ENCODE measurements at regions not wholly inside any gene's neighbourhood (a gene's known extent, or its start where the extent isn't known, plus 50 kb on each side); places are given as distances from the start of the nearest gene placed in this dataset.

DNA sequence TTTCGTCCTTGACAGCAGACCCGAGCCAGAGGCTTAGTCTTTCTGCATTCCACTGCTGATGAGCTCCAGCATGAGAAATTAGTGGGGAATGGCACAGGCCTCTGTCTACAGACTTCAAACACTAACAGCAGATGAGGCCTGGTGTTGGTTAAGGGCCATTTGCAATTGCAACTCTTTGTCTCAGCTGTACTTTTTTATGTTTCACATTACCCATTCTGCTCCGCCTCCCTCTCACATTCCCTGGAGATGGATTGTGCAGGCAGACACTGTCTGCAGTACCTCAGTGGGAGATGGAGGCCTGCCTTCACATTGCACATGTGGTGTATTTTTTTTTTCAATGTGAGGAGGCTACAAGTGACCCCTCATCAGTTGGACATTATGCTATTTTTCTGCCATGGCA, 370.2 kb downstream of the DUSP10 start:
- DNase-seq: peak; percentile 9

DNA sequence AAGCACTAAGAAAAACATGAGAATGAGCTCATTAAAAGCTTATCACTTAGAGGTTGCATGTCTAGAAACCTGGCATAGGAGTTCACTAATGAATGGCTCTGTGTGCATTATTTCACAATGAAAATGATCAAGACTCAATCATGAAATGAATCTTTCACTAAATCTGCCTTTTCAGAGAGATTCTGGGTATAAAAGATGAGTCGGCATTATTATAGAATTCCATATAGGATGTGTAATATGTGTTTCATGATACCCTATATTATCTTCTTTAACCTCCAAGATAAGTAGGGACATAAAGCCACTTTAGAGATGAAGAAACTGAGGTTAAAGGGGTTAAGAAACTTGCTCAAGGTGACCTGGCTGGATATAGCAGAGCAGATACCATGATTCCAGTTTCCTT, 368.1 kb downstream of the DUSP10 start:
- no peak for DNase-seq

DNA sequence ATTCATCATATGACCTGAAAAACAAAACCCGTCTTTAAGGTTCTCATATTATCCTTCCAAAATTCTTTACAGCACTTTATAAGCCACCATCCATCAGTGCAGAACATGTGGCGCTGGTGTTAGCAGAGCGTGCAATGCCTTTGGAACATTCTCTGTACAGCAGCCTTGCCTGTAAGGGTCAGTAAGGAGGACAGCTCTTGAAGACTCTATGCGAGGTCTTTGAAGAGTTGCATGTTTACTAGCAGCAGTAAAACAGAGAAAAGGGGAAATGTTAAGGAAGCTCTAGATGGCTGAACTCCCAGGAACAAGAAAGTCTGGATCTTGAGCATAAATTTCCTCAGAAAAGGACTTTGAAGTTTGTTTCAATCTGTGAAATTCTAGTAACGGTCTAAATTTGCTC, 365.6 kb downstream of the DUSP10 start:
- peak; percentile 1 for DNase-seq

DNA sequence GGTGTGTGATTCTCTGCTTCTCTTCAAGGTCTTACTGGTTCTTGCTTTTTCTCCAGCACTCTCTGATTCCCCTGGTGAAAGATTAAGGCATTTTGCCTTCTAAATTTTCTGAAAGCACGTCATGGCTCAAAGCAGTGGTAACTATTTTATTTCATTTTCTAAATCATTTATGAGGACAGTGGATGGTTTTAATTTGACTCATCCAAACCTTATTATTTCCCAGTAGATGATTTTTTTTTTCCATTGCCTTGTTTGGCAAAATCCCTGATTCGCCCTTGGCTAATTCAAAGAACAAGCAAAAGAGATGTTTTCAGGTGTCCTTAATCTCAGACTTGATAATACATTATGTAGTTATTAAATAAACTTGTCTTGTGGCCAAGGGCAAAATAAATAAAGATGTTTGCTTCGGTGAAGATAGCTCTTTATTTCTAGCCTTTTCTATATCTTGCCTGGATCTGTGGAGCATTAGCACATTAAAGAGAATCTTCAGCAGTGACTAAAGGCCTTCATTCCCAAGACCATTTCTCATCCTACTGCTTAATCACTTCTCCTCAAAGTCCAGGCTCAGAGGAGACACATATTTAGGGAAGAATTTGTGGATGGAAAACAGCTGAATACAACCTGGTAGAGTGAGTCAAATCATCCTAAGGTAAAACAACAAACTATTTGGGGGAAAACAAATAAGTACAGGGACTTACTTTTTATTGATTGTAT, 359.8 kb downstream of the DUSP10 start:
- DNase-seq: no peak

DNA sequence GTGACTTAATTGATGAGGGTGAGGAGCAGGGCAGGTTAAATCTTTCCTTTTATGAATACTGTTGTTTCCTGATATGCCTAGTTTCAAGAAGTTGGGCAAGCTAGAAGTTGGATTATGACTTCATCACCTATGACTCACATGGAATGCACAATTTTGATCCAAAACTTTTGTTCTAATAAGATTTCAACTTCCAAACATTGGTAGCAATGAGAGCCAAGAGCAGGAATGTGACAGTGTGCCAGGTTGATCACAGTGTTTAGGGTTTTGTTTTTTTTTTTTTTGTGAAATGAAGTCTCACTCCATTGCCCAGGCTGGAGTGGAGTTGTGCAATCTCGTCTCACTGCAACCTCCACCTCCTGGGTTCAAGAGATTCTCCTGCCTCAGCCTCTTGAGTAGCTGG, 349.4 kb downstream of the DUSP10 start:
- no peak for DNase-seq

DNA sequence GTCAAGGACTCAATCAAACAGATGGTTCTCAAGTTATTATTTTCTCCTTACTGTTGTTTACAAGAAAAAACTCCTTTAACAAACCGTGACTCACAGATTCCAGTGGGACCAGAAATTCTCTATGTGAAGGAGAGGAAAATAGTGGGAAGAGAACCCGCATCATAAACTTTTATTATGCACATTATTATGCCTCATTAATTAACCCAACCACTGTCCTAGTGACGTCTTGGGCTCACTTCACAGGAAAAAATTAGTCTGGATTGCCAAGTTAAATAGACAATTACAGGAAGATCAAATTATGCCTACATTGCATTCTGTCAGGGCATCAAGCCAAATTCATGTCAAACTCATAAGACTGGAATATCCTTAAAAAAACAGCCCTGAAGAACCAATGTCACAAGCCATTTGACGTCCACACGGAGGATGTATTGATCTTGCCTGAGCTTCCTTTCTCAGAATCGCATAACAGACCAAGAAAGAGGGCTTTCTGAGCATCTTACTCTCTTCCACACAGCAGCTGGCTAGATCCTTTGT, 347.8 kb downstream of the DUSP10 start:
- DNase-seq: peak; percentile 26

DNA sequence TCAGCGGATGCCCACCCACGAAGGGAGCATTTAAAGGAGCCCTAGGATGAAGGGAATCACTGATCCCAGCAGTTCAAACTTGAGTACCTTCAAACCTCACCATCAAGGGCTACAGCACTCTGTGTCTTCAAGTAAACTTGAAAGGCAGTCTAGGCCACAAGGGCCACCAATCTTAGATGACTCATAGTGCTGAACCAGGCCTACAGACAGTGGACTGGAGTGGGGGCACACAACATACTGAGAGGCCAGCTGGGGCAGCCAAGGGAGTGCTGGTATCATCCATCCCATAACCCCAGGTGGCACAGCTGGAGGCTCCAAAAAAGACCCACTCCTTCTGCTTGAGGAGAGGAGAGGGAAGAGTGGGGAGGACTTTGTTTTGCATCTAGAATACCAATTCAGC, 345.4 kb downstream of the DUSP10 start:
- DNase-seq: no peak

DNA sequence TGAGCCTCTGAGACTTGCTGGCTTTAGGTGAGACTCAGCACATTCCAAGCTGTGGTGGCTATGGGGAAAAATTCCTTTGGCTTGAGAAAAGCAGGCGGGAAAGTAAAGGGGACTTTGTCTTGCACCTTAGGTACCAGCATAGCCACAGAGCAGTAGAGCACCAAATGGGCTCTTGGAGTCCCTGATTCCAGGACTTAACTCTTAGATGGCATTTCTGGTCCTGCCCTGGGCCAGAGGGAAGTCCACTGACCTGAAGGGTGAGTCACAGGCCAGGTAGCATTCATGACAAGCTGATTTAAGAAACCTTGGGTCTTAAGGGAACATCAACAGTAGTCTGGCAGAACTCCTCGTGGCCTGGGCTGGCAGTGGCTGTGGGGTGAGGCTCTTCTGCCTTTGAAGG, 344.7 kb downstream of the DUSP10 start:
- no peak for DNase-seq

DNA sequence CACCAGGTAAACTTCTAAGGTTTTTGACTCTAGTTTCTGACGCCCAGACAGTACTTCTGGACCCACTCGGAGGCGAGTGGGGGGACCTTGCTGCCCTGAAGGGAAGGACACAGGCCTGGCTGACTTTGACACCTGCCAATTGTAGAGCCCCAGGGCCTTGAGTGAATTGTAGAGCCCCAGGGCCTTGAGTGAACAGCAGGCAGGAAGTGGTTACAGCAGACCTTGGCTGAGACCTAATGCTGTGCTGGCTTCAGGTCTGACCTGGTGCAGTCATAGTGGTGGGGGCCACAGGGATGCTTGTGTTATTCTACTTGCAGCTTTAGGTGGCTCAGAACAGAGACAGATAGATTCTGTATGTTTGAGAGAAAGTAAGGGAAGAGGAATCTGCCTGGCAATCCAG, 344.3 kb downstream of the DUSP10 start:
- DNase-seq: no peak

DNA sequence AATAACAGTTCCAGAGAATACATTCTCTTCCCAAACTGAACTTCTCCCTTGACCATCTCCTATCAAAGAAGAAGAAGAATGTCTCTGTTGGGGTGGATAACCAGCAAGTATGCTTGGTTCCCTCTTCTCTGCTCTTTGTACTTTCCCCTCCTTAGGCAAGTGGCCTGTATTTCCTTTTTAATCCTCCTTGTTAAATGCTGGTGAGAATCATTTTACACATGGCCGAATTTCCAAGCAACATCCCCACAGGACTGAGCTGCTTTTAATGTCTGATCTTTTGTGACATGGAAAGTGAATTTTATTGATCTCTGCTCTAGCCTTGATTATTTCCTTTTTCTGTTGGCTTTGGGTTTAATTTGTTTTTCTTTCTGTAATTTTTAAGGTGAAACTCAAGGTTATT, 336.7 kb downstream of the DUSP10 start:
- DNase-seq: no peak

DNA sequence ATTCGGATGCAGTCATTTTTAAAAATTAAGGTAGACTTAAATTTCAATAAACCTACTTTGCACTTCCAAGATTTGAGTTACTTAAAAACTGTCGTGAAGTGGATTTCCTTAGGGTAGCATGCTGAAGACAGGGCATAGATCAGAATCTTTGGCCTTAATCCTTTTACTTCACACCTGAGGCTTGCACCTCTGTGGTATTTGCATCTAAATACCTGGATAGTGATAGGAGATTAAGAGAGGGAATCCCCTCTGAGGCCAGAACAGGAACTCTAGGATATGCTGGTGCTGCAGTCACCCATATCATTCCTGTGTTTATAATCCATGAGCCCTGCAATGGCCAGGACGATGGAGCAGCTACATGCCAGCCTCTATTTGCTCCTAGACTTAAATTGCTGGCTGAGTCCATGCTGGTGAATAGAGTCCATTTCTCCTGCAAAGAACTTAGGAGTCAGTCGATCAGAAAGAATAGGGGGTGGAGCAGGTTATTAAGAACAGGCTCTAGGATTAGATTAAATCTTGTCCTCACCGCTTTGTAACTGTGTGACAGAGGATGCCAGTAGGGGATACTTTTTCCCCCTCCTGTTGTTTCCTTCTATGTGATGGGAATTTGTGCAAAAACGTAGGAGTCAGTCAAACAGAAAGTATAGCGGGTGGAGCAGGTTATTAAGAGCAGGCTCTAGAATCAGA, 333.6 kb downstream of the DUSP10 start:
- no peak for DNase-seq

DNA sequence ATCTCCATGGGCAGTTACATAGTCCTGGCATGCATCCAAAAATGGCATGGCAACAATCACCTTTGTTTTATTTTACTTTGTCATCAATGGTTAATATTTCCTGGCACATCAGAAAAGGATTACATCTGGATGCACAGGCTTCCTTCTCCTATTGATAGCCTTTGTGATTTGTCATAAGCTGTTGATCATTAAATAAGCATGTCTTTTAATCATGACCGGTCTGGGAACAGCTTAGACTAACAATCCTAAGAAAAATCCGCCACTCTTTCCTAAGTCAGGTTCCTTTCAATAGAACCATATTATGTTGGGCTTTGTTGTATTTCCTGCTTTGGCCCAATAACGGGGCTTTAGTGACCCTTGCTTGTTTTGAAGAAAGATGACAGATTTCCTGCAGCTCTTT, 330.6 kb downstream of the DUSP10 start:
- DNase-seq: no peak

DNA sequence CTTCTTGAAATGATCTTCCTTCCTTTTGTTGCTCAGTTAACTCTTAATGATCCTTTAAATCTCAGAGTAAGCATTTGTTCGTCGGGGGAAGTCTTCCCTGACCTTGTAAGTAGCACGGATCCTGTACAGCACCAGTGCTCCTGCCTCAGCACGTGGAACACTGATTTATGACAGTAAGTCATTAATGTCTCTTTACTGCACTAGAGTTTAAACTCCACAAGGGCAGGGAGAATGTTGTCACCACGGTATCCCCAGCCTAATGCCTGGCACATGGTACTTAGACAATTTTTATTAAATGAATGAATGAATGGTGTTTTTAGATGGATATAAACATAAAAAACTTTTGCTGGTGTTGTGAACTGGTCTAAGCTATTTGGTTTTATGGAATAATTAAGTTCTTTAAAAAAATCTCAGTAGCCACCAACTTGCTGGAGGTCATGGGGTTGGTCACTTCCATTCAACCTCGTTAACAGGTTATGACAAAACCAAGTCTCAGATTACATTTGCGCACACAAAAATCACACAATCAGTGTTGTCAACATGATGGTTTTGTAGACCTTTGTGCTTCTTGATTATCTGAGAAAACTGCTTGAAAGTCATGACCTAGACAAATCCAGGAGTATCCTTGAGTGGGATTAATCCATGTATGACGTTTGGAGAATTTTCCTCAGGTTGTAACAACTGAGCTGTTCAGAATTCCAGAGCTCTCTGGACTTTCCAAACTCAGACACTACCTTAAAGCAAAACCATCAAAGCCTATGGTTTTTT, 326.9 kb downstream of the DUSP10 start:
- no peak for DNase-seq

DNA sequence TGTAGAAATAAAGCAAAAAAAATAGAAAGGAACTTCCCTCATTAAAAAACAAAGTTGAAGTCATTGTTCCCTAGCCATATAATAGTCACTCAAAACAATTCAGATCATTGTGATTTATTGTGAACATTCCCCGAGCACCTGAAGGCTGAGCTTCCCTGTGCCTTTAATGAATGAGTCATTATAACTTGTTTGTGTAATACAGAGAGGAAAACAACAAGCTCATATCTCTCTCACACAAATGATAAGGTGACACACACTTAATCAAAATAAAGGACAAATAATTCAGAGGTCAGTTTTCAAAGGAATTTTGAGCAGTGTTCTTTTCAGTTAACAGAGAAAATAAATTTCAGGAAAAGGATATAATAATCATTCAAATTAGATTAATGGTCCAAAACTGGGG, 326.2 kb downstream of the DUSP10 start:
- no peak for DNase-seq

DNA sequence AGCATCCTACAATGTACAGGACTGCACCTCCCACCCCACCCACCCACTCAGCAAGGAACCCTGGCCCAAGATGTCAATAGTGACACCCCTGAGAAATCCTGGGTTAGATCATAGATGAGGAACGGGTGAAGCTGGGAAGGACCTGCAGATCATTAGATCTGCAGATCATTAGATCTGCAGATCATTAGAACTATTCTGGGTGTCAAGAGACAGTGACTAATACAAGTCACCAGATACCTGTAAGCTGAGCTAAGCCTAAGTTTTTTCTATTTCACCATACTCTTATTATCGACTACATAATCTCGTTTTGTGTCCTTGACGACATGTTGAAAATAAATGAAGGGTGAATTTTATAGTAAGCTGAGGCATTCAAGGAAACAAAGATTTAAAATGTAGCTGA, 325.7 kb downstream of the DUSP10 start:
- DNase-seq: no peak

DNA sequence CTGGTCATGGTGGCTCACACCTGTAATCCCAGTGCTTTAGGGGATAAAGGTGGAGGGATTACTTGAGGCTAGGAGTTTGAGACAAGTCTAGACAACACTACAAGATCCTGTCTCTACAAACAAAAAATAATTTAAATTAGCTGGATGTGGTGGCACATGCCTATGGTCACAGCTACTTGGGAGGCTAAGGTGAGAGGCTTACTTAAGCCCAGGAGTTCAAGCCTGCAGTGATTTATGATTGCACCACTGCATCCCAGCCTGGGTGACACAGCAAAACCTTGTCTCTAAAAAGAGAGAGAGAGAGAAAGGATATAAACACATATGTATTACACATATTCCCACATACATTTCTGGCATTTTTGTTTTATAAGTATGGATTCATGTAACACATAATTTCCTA, 325.2 kb downstream of the DUSP10 start:
- no peak for DNase-seq

DNA sequence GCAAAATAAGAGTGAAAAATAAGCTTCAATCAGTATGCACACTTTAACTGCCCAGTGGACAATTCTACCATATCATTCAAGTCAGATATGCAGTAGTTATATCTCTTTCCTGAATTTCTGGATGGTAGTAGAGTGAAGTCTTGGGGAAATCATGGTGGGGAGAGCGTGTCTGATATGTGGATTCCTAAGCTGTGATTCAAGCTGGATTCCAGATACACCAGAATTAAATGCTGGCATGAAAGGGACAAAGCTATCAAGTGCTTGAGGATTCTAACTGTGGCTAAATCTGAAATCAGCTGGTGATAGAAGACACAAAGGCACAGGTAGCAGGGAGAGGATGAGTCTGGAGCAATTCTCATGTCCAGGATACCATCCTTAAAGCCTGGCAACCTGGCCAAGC, 323.5 kb downstream of the DUSP10 start:
- no peak for DNase-seq

DNA sequence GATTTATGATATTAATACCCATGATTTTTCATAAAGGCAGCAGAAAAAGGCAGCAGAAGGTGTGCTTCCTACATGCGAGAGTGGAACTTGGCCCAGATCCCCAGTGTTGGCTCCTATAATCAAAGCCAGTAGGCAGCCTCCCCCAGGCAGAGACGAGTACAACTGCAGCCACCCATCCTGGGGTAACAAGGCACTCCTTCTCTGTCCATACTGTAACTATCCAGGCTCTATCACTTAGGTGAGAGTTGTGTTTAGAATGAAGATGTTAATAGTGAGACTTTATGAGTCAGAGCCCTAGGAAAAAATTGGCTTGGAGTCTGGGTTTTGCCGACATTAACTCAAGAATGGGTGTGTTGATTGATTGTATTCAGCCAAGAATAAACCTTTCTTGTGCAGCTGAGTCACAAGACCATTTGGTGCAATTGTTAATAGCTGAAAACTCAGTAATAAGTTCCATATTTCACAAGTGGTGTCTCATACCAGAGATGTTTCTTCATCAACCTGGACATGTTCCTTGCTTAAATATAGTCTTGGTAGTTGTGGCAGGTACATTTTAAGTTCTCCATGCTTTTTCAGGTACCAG, 322.3 kb downstream of the DUSP10 start:
- DNase-seq: no peak

DNA sequence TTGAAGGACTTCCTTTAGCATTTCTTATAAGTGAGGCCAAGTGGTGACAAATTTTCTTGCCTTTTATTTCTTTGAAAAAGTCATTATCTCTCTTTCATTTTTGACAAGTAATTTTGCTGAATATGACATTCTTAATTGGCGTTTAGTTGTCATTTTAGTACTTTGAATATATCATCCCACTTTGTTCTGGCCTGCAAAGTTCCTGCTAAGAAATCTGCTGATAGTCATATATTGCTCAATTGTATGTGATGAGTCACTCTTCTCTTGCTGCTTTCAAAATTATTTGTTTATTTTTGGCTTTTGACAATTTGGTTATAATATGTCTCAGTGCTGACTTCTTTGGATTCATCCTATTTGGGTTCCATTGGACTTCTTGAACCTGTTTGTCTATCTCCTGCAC, 312.6 kb downstream of the DUSP10 start:
- no peak for DNase-seq

DNA sequence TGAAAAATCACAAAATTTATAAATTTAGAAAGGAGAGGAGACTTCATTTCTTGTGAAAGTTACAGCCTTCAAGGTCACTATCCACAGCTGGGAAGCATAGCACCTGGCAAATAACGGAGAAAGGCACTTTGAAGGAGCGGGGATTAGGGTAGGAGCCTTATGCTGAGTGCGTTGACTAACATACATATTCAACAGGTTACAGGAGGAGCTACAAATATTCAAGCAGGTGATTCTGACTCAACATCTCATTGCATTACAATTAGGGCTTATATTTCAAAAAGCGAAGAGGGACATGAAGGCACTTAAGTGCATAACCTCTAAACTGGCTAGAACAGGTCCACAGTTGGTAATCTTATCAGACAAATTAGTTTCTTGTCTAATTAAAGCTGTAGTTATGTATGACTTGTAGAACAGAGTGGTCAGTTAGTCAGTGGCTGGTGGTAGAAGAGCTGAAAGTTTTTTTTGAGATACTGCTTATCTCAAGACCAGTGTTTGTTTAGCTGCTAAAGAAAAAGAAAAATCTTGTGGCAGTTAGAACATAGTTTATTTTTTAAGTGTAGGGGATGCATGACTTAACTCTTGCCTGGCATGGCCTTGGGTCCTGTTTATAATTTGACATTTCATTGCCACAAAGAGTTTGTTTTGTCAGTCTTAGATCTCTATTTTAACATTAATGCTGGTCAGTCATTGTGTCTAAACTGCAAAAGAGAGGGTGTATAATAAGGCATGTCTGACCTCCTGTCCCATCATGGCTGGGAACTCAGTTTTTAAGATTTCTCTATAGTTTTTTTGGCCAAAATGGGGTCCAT, 311.5 kb downstream of the DUSP10 start:
- DNase-seq: no peak

DNA sequence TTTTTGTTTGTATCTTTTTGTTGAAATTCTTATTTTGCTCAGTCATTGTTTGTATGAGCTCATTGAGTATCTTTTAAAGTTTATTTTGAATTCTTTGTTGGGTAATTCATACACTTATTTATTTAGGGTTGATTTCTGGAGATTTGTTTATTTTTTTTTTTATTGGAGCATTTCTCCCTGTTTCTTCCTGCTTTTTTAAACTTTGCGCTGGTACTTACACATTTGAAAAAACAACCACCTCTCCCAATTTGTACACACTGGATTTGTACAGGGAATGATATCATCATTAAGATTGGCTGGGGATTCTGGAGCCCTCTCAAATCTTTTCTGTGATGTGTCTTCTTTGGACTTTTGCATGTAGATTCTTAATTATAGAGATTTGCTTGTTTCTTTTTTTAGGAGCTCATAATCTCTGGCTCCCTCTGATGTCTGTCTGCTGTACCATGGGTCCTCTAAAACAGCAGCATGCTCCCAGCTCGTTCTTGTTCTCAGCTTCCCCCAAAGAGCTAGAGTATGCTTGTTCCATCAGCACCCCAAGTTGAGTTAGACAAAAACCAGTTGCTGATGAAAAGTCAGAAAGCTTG, 310.7 kb downstream of the DUSP10 start:
- DNase-seq: no peak

DNA sequence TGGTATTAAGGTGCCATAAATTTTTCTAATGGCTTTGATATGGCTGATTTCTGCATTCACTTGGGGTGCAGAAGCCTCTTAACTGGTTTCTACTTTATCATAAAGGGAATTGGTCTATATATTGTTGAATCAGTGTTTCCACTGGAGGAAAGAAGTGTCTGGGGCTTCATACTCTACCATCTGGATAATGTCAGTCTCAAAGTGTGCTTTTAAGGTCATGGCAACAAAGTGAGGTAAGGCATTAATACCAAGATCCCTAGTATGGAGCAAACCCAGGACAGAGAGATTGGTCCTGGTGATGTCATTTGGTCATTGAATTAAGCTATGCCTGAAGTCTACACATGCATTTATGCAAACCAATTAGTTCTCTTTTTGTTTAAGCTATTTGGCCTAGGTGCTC, 309.9 kb downstream of the DUSP10 start:
- DNase-seq: no peak
